ENCODE measurements at regions not wholly inside any gene's neighbourhood (a gene's known extent, or its start where the extent isn't known, plus 50 kb on each side); places are given as distances from the start of the nearest gene placed in this dataset.

DNA sequence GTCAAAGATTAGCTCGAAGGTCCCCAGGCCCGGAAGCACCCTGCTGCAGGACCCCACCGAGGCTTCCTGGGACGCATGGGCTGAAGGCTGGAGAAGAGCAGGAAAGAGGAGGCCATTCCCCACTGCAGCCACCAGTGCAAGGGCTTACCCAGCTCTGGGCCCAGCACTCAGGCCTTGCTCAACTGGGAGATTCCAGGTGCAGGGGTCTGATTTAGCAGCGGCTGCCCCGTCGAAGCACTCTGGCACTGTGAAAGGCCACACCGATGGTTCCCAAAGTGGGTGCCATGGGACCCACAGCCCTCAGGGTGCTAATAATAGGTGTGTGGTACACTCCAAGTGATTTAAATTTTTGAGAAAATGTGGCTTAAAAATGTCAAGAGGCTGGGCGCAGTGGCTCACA is 130.9 kb downstream of the OAT start:
- H3K27ac Mint-ChIP-seq (ENCODE audit: unreplicated experiment): no peak overlapping the region
- TF ChIP-seq, protein P1, sequence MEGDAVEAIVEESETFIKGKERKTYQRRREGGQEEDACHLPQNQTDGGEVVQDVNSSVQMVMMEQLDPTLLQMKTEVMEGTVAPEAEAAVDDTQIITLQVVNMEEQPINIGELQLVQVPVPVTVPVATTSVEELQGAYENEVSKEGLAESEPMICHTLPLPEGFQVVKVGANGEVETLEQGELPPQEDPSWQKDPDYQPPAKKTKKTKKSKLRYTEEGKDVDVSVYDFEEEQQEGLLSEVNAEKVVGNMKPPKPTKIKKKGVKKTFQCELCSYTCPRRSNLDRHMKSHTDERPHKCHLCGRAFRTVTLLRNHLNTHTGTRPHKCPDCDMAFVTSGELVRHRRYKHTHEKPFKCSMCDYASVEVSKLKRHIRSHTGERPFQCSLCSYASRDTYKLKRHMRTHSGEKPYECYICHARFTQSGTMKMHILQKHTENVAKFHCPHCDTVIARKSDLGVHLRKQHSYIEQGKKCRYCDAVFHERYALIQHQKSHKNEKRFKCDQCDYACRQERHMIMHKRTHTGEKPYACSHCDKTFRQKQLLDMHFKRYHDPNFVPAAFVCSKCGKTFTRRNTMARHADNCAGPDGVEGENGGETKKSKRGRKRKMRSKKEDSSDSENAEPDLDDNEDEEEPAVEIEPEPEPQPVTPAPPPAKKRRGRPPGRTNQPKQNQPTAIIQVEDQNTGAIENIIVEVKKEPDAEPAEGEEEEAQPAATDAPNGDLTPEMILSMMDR (IDR thresholded peaks at IDR 0.05; ENCODE audit: partially characterized antibody, unreplicated experiment): no peak
- H3K36me3 Mint-ChIP-seq (ENCODE audit: unreplicated experiment): no peaks in the 10 kb centered on the region
- H3K27me3 Mint-ChIP-seq (ENCODE audit: unreplicated experiment): peaks cover 5% of the 10 kb centered on the region
- H3K4me3 Mint-ChIP-seq (ENCODE audit: unreplicated experiment): no peak overlapping the region
- peaks cover 17% of the 10 kb centered on the region for H3K4me1 Mint-ChIP-seq (ENCODE audit: low read depth, unreplicated experiment)
- peaks cover 6% of the 10 kb centered on the region for H3K9me3 Mint-ChIP-seq (ENCODE audit: unreplicated experiment)
- DNase-seq: no peak

DNA sequence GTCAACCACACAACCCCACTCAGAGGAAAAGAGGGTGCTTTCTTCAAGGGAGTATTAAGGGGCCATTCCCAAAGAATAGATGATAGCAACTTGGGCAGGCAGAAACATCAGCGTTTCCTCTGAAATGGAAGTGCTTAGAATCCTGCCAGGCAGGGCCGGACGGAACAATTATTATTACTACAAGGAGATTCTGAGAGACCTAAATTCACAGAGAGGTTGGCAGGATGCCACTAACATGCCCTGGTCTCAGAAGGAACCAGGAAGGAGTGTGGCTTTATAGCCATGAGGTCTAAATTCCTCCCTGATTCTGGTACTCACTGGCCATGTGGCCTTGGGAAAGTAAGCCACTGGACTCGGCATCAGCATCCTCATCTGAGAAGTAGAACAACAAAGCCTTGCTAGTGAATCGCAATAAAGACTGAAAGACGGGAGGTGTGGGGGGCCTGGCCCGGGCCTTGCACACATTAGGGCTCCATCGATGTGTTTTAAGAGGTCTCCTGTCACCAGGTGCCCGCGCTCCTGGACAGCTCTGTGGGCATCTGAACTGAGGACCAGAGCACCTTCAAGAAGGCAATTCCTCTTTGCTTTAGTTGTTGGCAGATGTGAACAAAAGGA is 131.5 kb downstream of the OAT start:
- DNase-seq: no peak
- TF ChIP-seq, protein P1 (IDR thresholded peaks at IDR 0.05; ENCODE audit: partially characterized antibody, unreplicated experiment): no peak
- no peak overlapping the region for H3K27ac Mint-ChIP-seq (ENCODE audit: unreplicated experiment)
- peaks cover 5% of the 10 kb centered on the region for H3K27me3 Mint-ChIP-seq (ENCODE audit: unreplicated experiment)
- H3K36me3 Mint-ChIP-seq (ENCODE audit: unreplicated experiment): no peaks in the 10 kb centered on the region
- H3K4me3 Mint-ChIP-seq (ENCODE audit: unreplicated experiment): no peak overlapping the region
- H3K4me1 Mint-ChIP-seq (ENCODE audit: low read depth, unreplicated experiment): peaks cover 17% of the 10 kb centered on the region
- H3K9me3 Mint-ChIP-seq (ENCODE audit: unreplicated experiment): peaks cover 6% of the 10 kb centered on the region

DNA sequence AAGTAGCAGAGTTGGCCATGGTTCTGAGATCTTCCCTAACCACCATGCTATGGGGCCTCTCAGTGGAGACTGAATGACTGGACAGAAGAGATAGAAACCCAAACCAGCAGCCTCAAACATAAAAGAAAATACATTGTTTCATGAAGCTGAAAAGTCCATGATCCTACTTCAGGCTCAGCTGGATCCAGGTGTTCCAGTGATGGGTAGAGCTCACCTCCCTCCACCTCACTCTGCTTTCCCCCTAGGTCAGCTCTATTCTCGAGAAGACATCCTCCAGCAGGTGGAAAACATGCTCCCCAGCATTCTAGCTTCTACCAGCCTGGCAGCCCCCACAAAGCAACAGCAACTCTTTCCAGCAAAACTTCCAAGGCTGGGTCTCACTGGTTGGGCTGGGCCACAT is 132.1 kb downstream of the OAT start:
- no peak overlapping the region for H3K27ac Mint-ChIP-seq (ENCODE audit: unreplicated experiment)
- TF ChIP-seq, protein P1 (IDR thresholded peaks at IDR 0.05; ENCODE audit: partially characterized antibody, unreplicated experiment): no peak
- H3K27me3 Mint-ChIP-seq (ENCODE audit: unreplicated experiment): peaks cover 5% of the 10 kb centered on the region
- peaks cover 9% of the 10 kb centered on the region for H3K9me3 Mint-ChIP-seq (ENCODE audit: unreplicated experiment)
- H3K36me3 Mint-ChIP-seq (ENCODE audit: unreplicated experiment): no peaks in the 10 kb centered on the region
- no peak for DNase-seq
- H3K4me3 Mint-ChIP-seq (ENCODE audit: unreplicated experiment): no peak overlapping the region
- peaks cover 17% of the 10 kb centered on the region for H3K4me1 Mint-ChIP-seq (ENCODE audit: low read depth, unreplicated experiment)

DNA sequence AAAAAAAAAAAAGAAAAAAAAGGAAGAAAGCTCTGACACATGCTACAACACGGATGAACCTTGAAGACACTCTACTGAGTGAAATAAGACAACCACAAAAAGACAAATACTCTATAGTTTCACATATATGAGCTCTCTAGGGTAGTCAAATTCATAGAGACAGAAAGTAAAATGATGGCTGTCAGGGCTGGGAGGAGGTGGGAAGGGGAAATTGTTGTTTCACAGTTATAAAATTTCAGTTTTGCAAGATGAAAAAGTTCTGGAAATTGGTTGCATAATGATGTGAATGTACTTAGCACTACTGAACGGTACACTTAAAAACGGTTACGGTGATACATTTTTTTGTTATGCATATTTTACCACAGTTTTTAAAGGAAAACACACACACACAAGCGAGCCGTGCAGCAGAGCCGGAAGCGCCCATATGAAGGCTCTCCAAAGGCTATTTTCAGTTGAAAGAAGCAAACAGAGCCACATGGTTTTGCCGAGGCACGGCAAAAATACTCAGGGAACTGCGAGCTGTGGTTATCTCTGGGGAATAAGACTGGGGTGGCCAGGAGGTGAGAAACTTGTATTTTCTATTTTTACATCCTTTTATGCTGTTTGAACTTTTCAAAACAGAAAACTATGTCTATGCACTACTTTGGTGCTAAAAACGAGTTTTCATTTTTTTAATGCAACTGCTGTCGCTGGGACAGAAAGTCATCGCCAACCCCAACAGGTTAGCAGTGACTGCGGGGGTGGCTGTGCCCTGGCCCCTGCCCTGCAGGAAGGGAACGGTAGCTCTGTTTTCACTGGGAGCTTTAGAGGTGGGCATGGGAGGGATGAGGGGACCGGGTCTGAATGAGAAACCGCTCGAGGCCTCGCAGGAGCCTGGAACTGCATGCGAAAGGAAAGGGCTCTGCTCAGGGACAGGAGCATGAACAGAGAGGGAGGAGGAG is 132.9 kb downstream of the OAT start:
- peaks cover 9% of the 10 kb centered on the region for H3K9me3 Mint-ChIP-seq (ENCODE audit: unreplicated experiment)
- H3K27me3 Mint-ChIP-seq (ENCODE audit: unreplicated experiment): peaks cover 5% of the 10 kb centered on the region
- no peak for DNase-seq
- no peak overlapping the region for H3K27ac Mint-ChIP-seq (ENCODE audit: unreplicated experiment)
- no peaks in the 10 kb centered on the region for H3K36me3 Mint-ChIP-seq (ENCODE audit: unreplicated experiment)
- no peak overlapping the region for H3K4me3 Mint-ChIP-seq (ENCODE audit: unreplicated experiment)
- peaks cover 17% of the 10 kb centered on the region for H3K4me1 Mint-ChIP-seq (ENCODE audit: low read depth, unreplicated experiment)
- TF ChIP-seq, protein P1 (IDR thresholded peaks at IDR 0.05; ENCODE audit: partially characterized antibody, unreplicated experiment): no peak

DNA sequence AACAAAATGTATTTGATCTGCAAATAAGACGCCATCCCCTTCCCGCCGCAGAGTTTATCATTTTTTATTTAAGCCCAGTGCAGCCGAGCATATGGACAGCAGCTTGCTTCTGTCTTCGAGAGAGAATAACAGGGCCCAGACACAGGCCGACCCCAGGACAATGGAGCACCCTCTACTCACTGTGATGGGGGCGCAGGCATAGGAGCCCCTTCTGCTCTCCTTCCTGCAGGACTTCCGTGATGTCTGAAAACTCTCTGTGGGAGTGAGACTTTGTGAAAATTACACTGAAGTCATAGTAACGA is 134.8 kb downstream of the OAT start:
- peaks cover 2% of the 10 kb centered on the region for H3K36me3 Mint-ChIP-seq (ENCODE audit: unreplicated experiment)
- no peak overlapping the region for H3K4me3 Mint-ChIP-seq (ENCODE audit: unreplicated experiment)
- peak overlapping the region; percentile 81 for H3K27ac Mint-ChIP-seq (ENCODE audit: unreplicated experiment)
- peaks cover 8% of the 10 kb centered on the region for H3K9me3 Mint-ChIP-seq (ENCODE audit: unreplicated experiment)
- H3K4me1 Mint-ChIP-seq (ENCODE audit: low read depth, unreplicated experiment): peaks cover 12% of the 10 kb centered on the region
- no peak for DNase-seq
- H3K27me3 Mint-ChIP-seq (ENCODE audit: unreplicated experiment): peaks cover 6% of the 10 kb centered on the region
- TF ChIP-seq, protein P1 (IDR thresholded peaks at IDR 0.05; ENCODE audit: partially characterized antibody, unreplicated experiment): no peak
